Effector memory CD8-positive, alpha-beta T cell (primary cell): ENCODE measurements at regions not wholly inside any gene's neighbourhood (a gene's known extent, or its start where the extent isn't known, plus 50 kb on each side); places are given as distances from the start of the nearest gene placed in this dataset.
"Not testable (repeated sequence)": the region's sequence is repeated elsewhere in the genome, so short reads cannot be mapped to it uniquely, and the experiment has no call there.

ENCODE experiments used
- ATAC-seq: fragments of 150-1000 bp; cut with Tn5 transposase; replicated peaks from 2 replicates; pipeline ENCODE4 v1.10.0; 2021; ENCODE audit warnings: mild to moderate bottlenecking, moderate library complexity
- DNase-seq, 3 experiments: peaks; one replicate each; pipeline ENCODE4 v3.0.0; 2021
- H3K27ac Mint-ChIP-seq, 2 donors: one replicate each; pipeline ENCODE4 v1.8.0; 2022; ENCODE audit warnings: mild to moderate bottlenecking in 2 of 2, mixed read lengths in 2 of 2, moderate library complexity in 2 of 2
- H3K27me3 Mint-ChIP-seq, 2 donors: one replicate each; pipeline ENCODE4 v1.8.0; 2022; ENCODE audit warnings: mixed read lengths in 2 of 2
- H3K36me3 Mint-ChIP-seq: one replicate; pipeline ENCODE4 v1.8.0; 2022; ENCODE audit warnings: mild to moderate bottlenecking, moderate library complexity, mixed read lengths; ENCODE audit not compliant: insufficient read depth
- H3K4me1 Mint-ChIP-seq, 2 donors: one replicate each; pipeline ENCODE4 v1.8.0; 2022; ENCODE audit warnings: low read depth in 2 of 2, mixed read lengths in 2 of 2
- H3K4me3 Mint-ChIP-seq, 2 donors: one replicate each; pipeline ENCODE4 v1.8.0; 2022; ENCODE audit warnings: mild to moderate bottlenecking in 2 of 2, mixed read lengths in 2 of 2, moderate library complexity in 2 of 2
- H3K9me3 Mint-ChIP-seq, 2 donors: one replicate each; pipeline ENCODE4 v1.8.0; 2022; ENCODE audit warnings: mixed read lengths in 2 of 2

- Mint-ChIP-seq H3K9me3 (peaks cover 0 to 3% of the 10 kb centered on the region in 2 donors), H3K27ac (no peak overlapping the region), H3K4me1 (no peaks in the 10 kb centered on the region), H3K4me3 (no peak overlapping the region), H3K27me3 (no peaks in the 10 kb centered on the region), H3K36me3 (no peaks in the 10 kb centered on the region)
- no peak for ATAC-seq
- no peak for DNase-seq
These were observed 1136.7 kb downstream of the TUSC7 start for GRCh38 chr3:117846238-117846637.

- Mint-ChIP-seq H3K4me1 (no peaks in the 10 kb centered on the region), H3K27me3 (no peaks in the 10 kb centered on the region), H3K36me3 (no peaks in the 10 kb centered on the region), H3K27ac (no peak overlapping the region), H3K4me3 (no peak overlapping the region), H3K9me3 (peaks cover 5 to 7% of the 10 kb centered on the region in 2 donors)
- DNase-seq (no peak), ATAC-seq (no peak)
These were observed 1139.0 kb downstream of the TUSC7 start for GRCh38 chr3:117848606-117849005.

GRCh38 chr3:117853923-117854668 lies 1144.5 kb downstream of the TUSC7 start:
- H3K4me3 Mint-ChIP-seq: no peak overlapping the region
- no peaks in the 10 kb centered on the region for H3K36me3 Mint-ChIP-seq
- peaks cover 7% of the 10 kb centered on the region in 2 donors for H3K9me3 Mint-ChIP-seq
- H3K27ac Mint-ChIP-seq: no peak overlapping the region
- H3K27me3 Mint-ChIP-seq: no peaks in the 10 kb centered on the region
- ATAC-seq: no peak
- H3K4me1 Mint-ChIP-seq: no peaks in the 10 kb centered on the region
- DNase-seq: no peak

- no peak overlapping the region for H3K27ac Mint-ChIP-seq
- DNase-seq (no peak), ATAC-seq (no peak)
- H3K4me3 Mint-ChIP-seq: no peak overlapping the region
- peaks cover 14 to 17% of the 10 kb centered on the region in 2 donors for H3K9me3 Mint-ChIP-seq
- H3K4me1 Mint-ChIP-seq: no peaks in the 10 kb centered on the region
- no peaks in the 10 kb centered on the region for H3K27me3 Mint-ChIP-seq
- H3K36me3 Mint-ChIP-seq: no peaks in the 10 kb centered on the region
These were observed 1146.8 kb downstream of the TUSC7 start for GRCh38 chr3:117856354-117856753.

GRCh38 chr3:117863146-117863545 lies 1153.6 kb downstream of the TUSC7 start:
- Mint-ChIP-seq H3K9me3 (peaks cover 10 to 14% of the 10 kb centered on the region in 2 donors), H3K27ac (no peak overlapping the region), H3K4me3 (no peak overlapping the region), H3K4me1 (no peaks in the 10 kb centered on the region), H3K36me3 (no peaks in the 10 kb centered on the region), H3K27me3 (no peaks in the 10 kb centered on the region)
- ATAC-seq (no peak), DNase-seq (no peak)

- H3K4me3 Mint-ChIP-seq: no peak overlapping the region
- ATAC-seq (no peak), DNase-seq (no peak)
- H3K4me1 Mint-ChIP-seq: no peaks in the 10 kb centered on the region
- H3K9me3 Mint-ChIP-seq: peaks cover under 1 to 7% of the 10 kb centered on the region in 2 donors
- no peaks in the 10 kb centered on the region for H3K36me3 Mint-ChIP-seq
- H3K27ac Mint-ChIP-seq: no peak overlapping the region
- H3K27me3 Mint-ChIP-seq: no peaks in the 10 kb centered on the region
These were observed 1155.8 kb downstream of the TUSC7 start for GRCh38 chr3:117865338-117865737.

GRCh38 chr3:117868766-117869165 lies 1159.2 kb downstream of the TUSC7 start:
- Mint-ChIP-seq H3K4me3 (no peak overlapping the region), H3K27me3 (no peaks in the 10 kb centered on the region), H3K4me1 (no peaks in the 10 kb centered on the region), H3K36me3 (no peaks in the 10 kb centered on the region), H3K27ac (no peak overlapping the region), H3K9me3 (peaks cover 0 to 5% of the 10 kb centered on the region in 2 donors)
- ATAC-seq: no peak
- no peak for DNase-seq

- no peaks in the 10 kb centered on the region for H3K36me3 Mint-ChIP-seq
- no peak for ATAC-seq
- no peaks in the 10 kb centered on the region for H3K4me1 Mint-ChIP-seq
- H3K27me3 Mint-ChIP-seq: no peaks in the 10 kb centered on the region
- H3K27ac Mint-ChIP-seq: no peak overlapping the region
- no peak overlapping the region for H3K4me3 Mint-ChIP-seq
- H3K9me3 Mint-ChIP-seq: peaks cover 8 to 11% of the 10 kb centered on the region in 2 donors
- DNase-seq: no peak
These were observed 1162.4 kb downstream of the TUSC7 start for GRCh38 chr3:117871934-117872333.

GRCh38 chr3:117872594-117873248 lies 1161.9 kb downstream of the IGSF11 start:
- not testable (repeated sequence) for H3K4me3 Mint-ChIP-seq, DNase-seq, H3K27ac Mint-ChIP-seq, H3K36me3 Mint-ChIP-seq, H3K27me3 Mint-ChIP-seq, ATAC-seq, H3K4me1 Mint-ChIP-seq
- H3K9me3 Mint-ChIP-seq: peaks cover 8 to 11% of the 10 kb centered on the region in 2 donors

- Mint-ChIP-seq H3K27me3 (no peaks in the 10 kb centered on the region), H3K36me3 (no peaks in the 10 kb centered on the region), H3K4me1 (no peaks in the 10 kb centered on the region), H3K9me3 (peaks cover 6 to 11% of the 10 kb centered on the region in 2 donors), H3K27ac (no peak overlapping the region), H3K4me3 (no peak overlapping the region)
- ATAC-seq: no peak
- no peak for DNase-seq
These were observed 1161.4 kb downstream of the IGSF11 start for GRCh38 chr3:117873249-117873600.

GRCh38 chr3:117874028-117874690 lies 1160.5 kb downstream of the IGSF11 start:
- Mint-ChIP-seq H3K4me1 (no peaks in the 10 kb centered on the region), H3K27me3 (no peaks in the 10 kb centered on the region), H3K9me3 (peaks cover 6 to 11% of the 10 kb centered on the region in 2 donors), H3K27ac (no peak overlapping the region), H3K4me3 (no peak overlapping the region), H3K36me3 (no peaks in the 10 kb centered on the region)
- DNase-seq (no peak), ATAC-seq (no peak)

- H3K4me1 Mint-ChIP-seq: no peaks in the 10 kb centered on the region
- no peaks in the 10 kb centered on the region for H3K36me3 Mint-ChIP-seq
- no peak overlapping the region for H3K27ac Mint-ChIP-seq
- H3K27me3 Mint-ChIP-seq: no peaks in the 10 kb centered on the region
- no peak for ATAC-seq
- no peak overlapping the region for H3K4me3 Mint-ChIP-seq
- H3K9me3 Mint-ChIP-seq: peaks cover 6 to 12% of the 10 kb centered on the region in 2 donors
- DNase-seq: no peak
These were observed 1159.5 kb downstream of the IGSF11 start for GRCh38 chr3:117874904-117875874.

GRCh38 chr3:117875887-117876286 lies 1158.8 kb downstream of the IGSF11 start:
- no peak for DNase-seq
- Mint-ChIP-seq H3K4me1 (no peaks in the 10 kb centered on the region), H3K27ac (no peak overlapping the region), H3K9me3 (peaks cover 7 to 19% of the 10 kb centered on the region in 2 donors), H3K4me3 (no peak overlapping the region), H3K36me3 (no peaks in the 10 kb centered on the region), H3K27me3 (no peaks in the 10 kb centered on the region)
- ATAC-seq: no peak
